ENCODE measurements at regions not wholly inside any gene's neighbourhood (a gene's known extent, or its start where the extent isn't known, plus 50 kb on each side); places are given as distances from the start of the nearest gene placed in this dataset.

GRCh38 chr4:169340834-169341233 lies 70.1 kb upstream of the SH3RF1 start:
- intact Hi-C loops (cut with micrococcal nuclease) = no loop called here
- CTCF ChIA-PET = no interaction called here
- no peaks in the 10 kb centered on the region for H3K9me3 ChIP-seq (ENCODE audit: control insufficient read depth in 1 of 2, insufficient read depth in 1 of 2, low read depth in 1 of 2, low read length in 2 of 2)

More at GRCh38 chr4:169340834-169341233, 70.1 kb upstream of the SH3RF1 start:
- H3K4me3 ChIP-seq (replicated peaks in 1 of 2; ENCODE audit: low read depth in 1 of 2, low read length in 2 of 2) = no peak overlapping the region
- H4K20me1 ChIP-seq (ENCODE audit: insufficient read depth) = no peaks in the 10 kb centered on the region
- no peaks in the 10 kb centered on the region for H3K79me2 ChIP-seq (ENCODE audit: insufficient read depth, low read length)
- no peak overlapping the region for H3K4me2 ChIP-seq (ENCODE audit: low read length)
- H2AFZ ChIP-seq (ENCODE audit: low read depth, low read length, poor library complexity, severe bottlenecking) = no peak overlapping the region
- no peaks in the 10 kb centered on the region for H3K9me2 ChIP-seq (ENCODE audit: insufficient read depth)
- H3K9ac ChIP-seq (ENCODE audit: low read length) = no peak overlapping the region
- H3K27ac ChIP-seq (ENCODE audit: low read depth, low read length) = no peak overlapping the region
- no TSS peak for BruUV-seq (replicated peaks)
- no peak for TF ChIP-seq RAD21 (IDR thresholded peaks at IDR 0.05; ENCODE audit: low read depth)
- TF ChIP-seq CTCF (IDR thresholded peaks at IDR 0.05 in 2 of 3, conservative IDR thresholded peaks at IDR 0.05 in 1 of 3; ENCODE audit: borderline replicate concordance in 1 of 3, insufficient read depth in 1 of 3, low read depth in 2 of 3, low read length in 2 of 3) = no peak
- TF ChIP-seq ZBTB33 (IDR thresholded peaks at IDR 0.05; ENCODE audit: extremely low read depth, insufficient replicate concordance, low read length) = no peak
- no peak for TF ChIP-seq TCF7L2 (IDR thresholded peaks at IDR 0.05; ENCODE audit: borderline replicate concordance, extremely low read depth, insufficient read depth, insufficient read length)
- no peak for TF ChIP-seq REST (IDR thresholded peaks at IDR 0.05; ENCODE audit: low read depth)
- no peak for TF ChIP-seq ZFX (IDR thresholded peaks at IDR 0.05)
- no peak for TF ChIP-seq POLR2A (IDR thresholded peaks at IDR 0.05; ENCODE audit: borderline replicate concordance, extremely low read depth, insufficient read depth, insufficient read length)
- TF ChIP-seq FOSL1 (IDR thresholded peaks at IDR 0.05; ENCODE audit: low read depth) = no peak
- no peak for TF ChIP-seq EGR1 (IDR thresholded peaks at IDR 0.05; ENCODE audit: low read depth)
- TF ChIP-seq POLR2AphosphoS5 (IDR thresholded peaks at IDR 0.05; ENCODE audit: low read depth, low read length) = no peak
- no peak for TF ChIP-seq SRF (IDR thresholded peaks at IDR 0.05; ENCODE audit: low read depth)
- no peak for TF ChIP-seq CBX3 (IDR thresholded peaks at IDR 0.05; ENCODE audit: low read depth)
- TF ChIP-seq ZNF274 (IDR thresholded peaks at IDR 0.05; ENCODE audit: low read depth, low read length) = no peak
- TF ChIP-seq SIN3A (IDR thresholded peaks at IDR 0.05; ENCODE audit: low read depth) = no peak
- no peak for TF ChIP-seq MAX (IDR thresholded peaks at IDR 0.05)
- no peak for TF ChIP-seq JUND (IDR thresholded peaks at IDR 0.05)
- TF ChIP-seq ATF3 (IDR thresholded peaks at IDR 0.05) = no peak
- TF ChIP-seq EZH2phosphoT487 (IDR thresholded peaks at IDR 0.05; ENCODE audit: borderline replicate concordance) = no peak
- peaks cover 6 to 25% of the 10 kb centered on the region in 2 experiments for H3K4me1 ChIP-seq (ENCODE audit: control insufficient read depth in 1 of 2, insufficient read depth in 2 of 2, low read length in 2 of 2)
- no peaks in the 10 kb centered on the region for H3K36me3 ChIP-seq (ENCODE audit: control insufficient read depth in 1 of 2, insufficient read depth in 2 of 2, low read length in 2 of 2)
- DNase-seq (ENCODE audit: low read depth, low spot score) = no peak
- POLR2A ChIA-PET = no interaction called here
- ATAC-seq = no peak
- RAD21 ChIA-PET (ENCODE audit: low non-redundant PET in 1 of 2, low total read pairs in 2 of 2, uncharacterized antibody in 2 of 2, unreplicated experiment in 2 of 2) = no interaction called here
- no peaks in the 10 kb centered on the region for H3K27me3 ChIP-seq (ENCODE audit: insufficient read depth, low read length)

Data from HCT116 (cell line).